ENCODE measurements at regions not wholly inside any gene's neighbourhood (a gene's known extent, or its start where the extent isn't known, plus 50 kb on each side); places are given as distances from the start of the nearest gene placed in this dataset.

DNA sequence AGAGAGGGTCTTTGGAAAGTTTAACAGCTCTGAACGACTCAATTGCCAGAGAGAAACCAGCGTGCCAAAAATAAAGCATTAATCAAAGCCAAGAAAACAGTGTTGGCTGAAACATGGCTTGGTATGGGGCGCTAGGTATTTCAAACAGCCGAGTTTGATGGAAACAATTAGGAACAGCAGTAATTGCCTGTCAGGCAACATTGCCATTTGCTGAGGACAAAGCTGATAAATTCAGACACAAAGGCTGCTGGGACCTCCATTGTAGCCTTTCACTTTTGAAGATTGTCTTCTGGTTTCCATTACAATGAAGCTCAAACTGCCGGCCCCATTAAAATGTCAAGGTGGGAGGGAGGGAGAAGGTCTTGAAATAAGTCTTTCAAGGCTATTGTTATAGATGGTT, 125.4 kb upstream of the SPDL1 start:
- Histone ChIP-seq H3K4me1 (no peaks in the 10 kb centered on the region), H3K27me3 (no peaks in the 10 kb centered on the region), H3K9me3 (no peaks in the 10 kb centered on the region), H3K36me3 (no peaks in the 10 kb centered on the region), H3K27ac (no peak overlapping the region), H3K4me3 (no peak overlapping the region)
- DNase-seq = no peak
- intact Hi-C loops (cut with DNase I; ENCODE audit: low total_unique reads) = no loop called here
- TF ChIP-seq POLR2A (IDR thresholded peaks at IDR 0.05) = no peak
- TF ChIP-seq, protein P1, sequence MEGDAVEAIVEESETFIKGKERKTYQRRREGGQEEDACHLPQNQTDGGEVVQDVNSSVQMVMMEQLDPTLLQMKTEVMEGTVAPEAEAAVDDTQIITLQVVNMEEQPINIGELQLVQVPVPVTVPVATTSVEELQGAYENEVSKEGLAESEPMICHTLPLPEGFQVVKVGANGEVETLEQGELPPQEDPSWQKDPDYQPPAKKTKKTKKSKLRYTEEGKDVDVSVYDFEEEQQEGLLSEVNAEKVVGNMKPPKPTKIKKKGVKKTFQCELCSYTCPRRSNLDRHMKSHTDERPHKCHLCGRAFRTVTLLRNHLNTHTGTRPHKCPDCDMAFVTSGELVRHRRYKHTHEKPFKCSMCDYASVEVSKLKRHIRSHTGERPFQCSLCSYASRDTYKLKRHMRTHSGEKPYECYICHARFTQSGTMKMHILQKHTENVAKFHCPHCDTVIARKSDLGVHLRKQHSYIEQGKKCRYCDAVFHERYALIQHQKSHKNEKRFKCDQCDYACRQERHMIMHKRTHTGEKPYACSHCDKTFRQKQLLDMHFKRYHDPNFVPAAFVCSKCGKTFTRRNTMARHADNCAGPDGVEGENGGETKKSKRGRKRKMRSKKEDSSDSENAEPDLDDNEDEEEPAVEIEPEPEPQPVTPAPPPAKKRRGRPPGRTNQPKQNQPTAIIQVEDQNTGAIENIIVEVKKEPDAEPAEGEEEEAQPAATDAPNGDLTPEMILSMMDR (IDR thresholded peaks at IDR 0.05) = no peak

DNA sequence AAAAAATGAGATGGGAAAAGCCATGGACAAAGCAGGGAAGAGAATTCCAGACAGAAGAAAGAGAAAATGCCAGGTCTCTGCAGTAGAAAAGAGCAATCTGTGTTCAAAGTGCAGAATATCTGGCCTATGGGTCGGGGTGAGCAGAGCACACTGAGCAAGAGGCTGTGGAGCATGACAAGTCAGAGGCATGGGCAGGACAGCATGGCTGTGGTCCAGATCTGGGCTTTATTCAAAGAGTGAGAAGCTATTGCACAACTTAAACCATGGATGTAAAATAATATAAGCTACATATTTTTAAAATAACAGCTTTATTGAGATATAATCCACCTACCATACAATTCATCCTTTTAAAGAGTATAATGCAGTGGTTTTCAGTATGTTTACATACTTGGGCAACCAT, 133.1 kb upstream of the SPDL1 start:
- Histone ChIP-seq H3K4me1 (no peaks in the 10 kb centered on the region), H3K27ac (no peak overlapping the region), H3K27me3 (no peaks in the 10 kb centered on the region), H3K4me3 (no peak overlapping the region), H3K36me3 (no peaks in the 10 kb centered on the region), H3K9me3 (no peaks in the 10 kb centered on the region)
- no peak for DNase-seq
- TF ChIP-seq POLR2A (IDR thresholded peaks at IDR 0.05) = no peak
- TF ChIP-seq, protein P1 (IDR thresholded peaks at IDR 0.05) = no peak
- intact Hi-C loops (cut with DNase I; ENCODE audit: low total_unique reads) = no loop called here

DNA sequence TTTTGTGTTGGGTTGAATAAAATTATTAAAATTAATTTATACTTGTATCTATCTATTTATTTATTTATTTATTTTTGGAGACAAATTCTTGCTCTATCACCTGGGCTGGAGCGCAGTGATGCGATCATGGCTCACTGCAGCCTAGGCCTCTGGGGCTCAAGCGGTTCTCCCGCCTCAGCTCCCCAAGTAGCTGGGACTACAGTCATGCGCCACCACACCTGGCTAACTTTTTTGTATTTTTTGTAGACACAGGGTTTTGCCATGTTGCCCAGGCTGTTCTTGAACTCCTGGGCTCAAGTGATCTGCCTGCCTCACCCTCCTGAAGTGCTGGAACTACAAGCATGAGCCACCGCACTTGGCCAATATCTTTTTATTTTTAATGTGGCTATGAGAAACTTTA, 134.7 kb upstream of the SPDL1 start:
- Histone ChIP-seq H3K27ac (no peak overlapping the region), H3K4me3 (no peak overlapping the region), H3K4me1 (no peaks in the 10 kb centered on the region), H3K9me3 (no peaks in the 10 kb centered on the region), H3K27me3 (no peaks in the 10 kb centered on the region), H3K36me3 (no peaks in the 10 kb centered on the region)
- TF ChIP-seq, protein P1 (IDR thresholded peaks at IDR 0.05) = no peak
- TF ChIP-seq POLR2A (IDR thresholded peaks at IDR 0.05) = no peak
- intact Hi-C loops (cut with DNase I; ENCODE audit: low total_unique reads) = no loop called here
- no peak for DNase-seq

DNA sequence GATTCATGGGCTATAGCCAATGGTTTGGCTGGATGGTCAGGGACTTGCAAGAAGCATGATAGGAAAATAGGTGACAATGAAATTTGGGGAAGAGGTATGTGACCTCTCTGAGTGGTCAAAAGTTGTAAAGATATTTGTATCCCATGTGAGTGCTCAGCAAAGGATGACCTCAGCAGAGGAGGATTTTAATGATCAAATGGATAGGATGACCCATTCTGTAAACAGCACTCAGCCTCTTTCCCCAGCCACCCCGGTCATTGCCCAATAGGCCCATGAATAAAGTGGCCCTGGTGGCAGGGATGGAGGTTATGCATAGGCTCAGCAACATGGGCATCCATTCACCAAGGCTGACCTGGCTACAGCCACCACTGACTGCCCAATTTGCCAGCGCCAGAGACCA, 138.4 kb upstream of the SPDL1 start:
- no peak for TF ChIP-seq POLR2A (IDR thresholded peaks at IDR 0.05)
- TF ChIP-seq, protein P1 (IDR thresholded peaks at IDR 0.05) = no peak
- no peak for DNase-seq
- Histone ChIP-seq H3K4me1 (no peaks in the 10 kb centered on the region), H3K9me3 (no peaks in the 10 kb centered on the region), H3K27ac (no peak overlapping the region), H3K36me3 (no peaks in the 10 kb centered on the region), H3K4me3 (no peak overlapping the region), H3K27me3 (no peaks in the 10 kb centered on the region)
- intact Hi-C loops (cut with DNase I; ENCODE audit: low total_unique reads) = no loop called here

DNA sequence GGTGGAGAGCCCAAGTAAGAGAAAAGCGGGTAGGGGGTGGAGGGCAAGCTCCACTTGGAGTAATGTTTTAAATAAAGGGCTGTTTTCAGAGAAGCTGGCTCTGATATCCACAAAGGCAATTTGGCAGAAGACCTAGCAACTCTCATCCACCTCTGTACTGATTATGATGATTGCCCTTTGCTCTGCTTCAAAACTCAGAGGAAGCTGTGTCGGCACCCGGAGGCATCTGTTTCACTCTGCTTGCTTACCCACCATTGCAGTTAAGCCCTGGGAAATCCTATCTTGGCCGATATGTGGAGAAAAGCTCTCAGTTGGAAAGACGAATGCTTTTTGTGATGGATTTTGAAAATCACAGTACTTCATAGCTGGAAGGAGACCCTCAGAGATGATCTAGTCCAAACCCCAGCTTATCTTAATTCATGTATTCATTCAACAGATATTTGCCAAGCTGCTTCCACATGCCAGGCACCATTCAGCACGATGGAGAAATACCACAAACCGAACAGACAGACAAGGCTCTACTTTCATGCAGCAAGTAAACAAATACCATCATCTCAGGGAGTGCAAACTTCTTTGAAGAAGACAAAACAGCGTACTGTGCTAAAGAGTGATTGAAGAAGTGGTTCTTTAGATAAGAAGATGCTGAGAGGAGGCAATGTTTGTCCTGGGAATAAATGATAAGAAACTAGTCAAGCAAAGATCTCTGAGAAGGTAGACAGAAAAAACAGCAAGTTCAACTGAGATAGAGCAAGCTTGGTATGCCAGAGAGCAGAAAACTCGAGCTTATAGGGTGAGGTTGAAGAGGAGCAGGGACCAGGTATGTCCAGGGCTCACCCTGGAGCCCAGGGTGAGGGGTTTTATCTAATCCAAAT, 140.4 kb upstream of the SPDL1 start:
- Histone ChIP-seq H3K9me3 (no peaks in the 10 kb centered on the region), H3K4me3 (no peak overlapping the region), H3K27me3 (no peaks in the 10 kb centered on the region), H3K27ac (no peak overlapping the region), H3K36me3 (no peaks in the 10 kb centered on the region), H3K4me1 (no peaks in the 10 kb centered on the region)
- TF ChIP-seq POLR2A (IDR thresholded peaks at IDR 0.05) = no peak
- TF ChIP-seq, protein P1 (IDR thresholded peaks at IDR 0.05) = no peak
- intact Hi-C loops (cut with DNase I; ENCODE audit: low total_unique reads) = no loop called here
- DNase-seq = no peak

Data from uterus (tissue), 3 donors.